IPS-15b (cell line): ENCODE measurements at regions not wholly inside any gene's neighbourhood (a gene's known extent, or its start where the extent isn't known, plus 50 kb on each side); places are given as distances from the start of the nearest gene placed in this dataset.

ENCODE experiments used
- H3K27me3 ChIP-seq: one replicate; pipeline ENCODE4 v1.6.1; 2013; ENCODE audit warnings: low read length; ENCODE audit not compliant: control insufficient read depth, insufficient read depth
- H3K36me3 ChIP-seq: one replicate; pipeline ENCODE4 v1.6.1; 2013; ENCODE audit warnings: low read length; ENCODE audit not compliant: control insufficient read depth, insufficient read depth
- H3K4me1 ChIP-seq: one replicate; pipeline ENCODE4 v1.6.1; 2013; ENCODE audit warnings: mild to moderate bottlenecking, low read length; ENCODE audit not compliant: control insufficient read depth, insufficient read depth
- H3K4me3 ChIP-seq: one replicate; pipeline ENCODE4 v1.5.1; 2013; ENCODE audit warnings: low read depth, low read length
- H3K9ac ChIP-seq: one replicate; pipeline ENCODE4 v1.6.1; 2013; ENCODE audit warnings: low read depth, mild to moderate bottlenecking, low read length
- H3K9me3 ChIP-seq: one replicate; pipeline ENCODE4 v1.6.1; 2013; ENCODE audit warnings: mild to moderate bottlenecking, low read length; ENCODE audit not compliant: control insufficient read depth, insufficient read depth

GRCh38 chr1:188247255-188247654 is 1418.5 kb downstream of the PLA2G4A start:
- no peaks in the 10 kb centered on the region for H3K27me3 ChIP-seq

GRCh38 chr1:188249811-188250210 is 1421.1 kb downstream of the PLA2G4A start:
- Histone ChIP-seq H3K9me3 (no peaks in the 10 kb centered on the region), H3K4me1 (no peaks in the 10 kb centered on the region), H3K36me3 (no peaks in the 10 kb centered on the region), H3K9ac (no peak overlapping the region), H3K4me3 (no peak overlapping the region), H3K27me3 (no peaks in the 10 kb centered on the region)

More at GRCh38 chr1:188247255-188247654, 1418.5 kb downstream of the PLA2G4A start:
- Histone ChIP-seq H3K9me3 (no peaks in the 10 kb centered on the region), H3K4me1 (no peaks in the 10 kb centered on the region), H3K4me3 (no peak overlapping the region), H3K36me3 (no peaks in the 10 kb centered on the region), H3K9ac (no peak overlapping the region)

GRCh38 chr1:188251036-188251435 is 1422.3 kb downstream of the PLA2G4A start:
- no peaks in the 10 kb centered on the region for H3K9me3 ChIP-seq

GRCh38 chr1:188261849-188262248 is 1433.1 kb downstream of the PLA2G4A start:
- Histone ChIP-seq H3K36me3 (no peaks in the 10 kb centered on the region), H3K9ac (no peak overlapping the region), H3K9me3 (peaks cover 5% of the 10 kb centered on the region), H3K4me1 (no peaks in the 10 kb centered on the region), H3K27me3 (no peaks in the 10 kb centered on the region), H3K4me3 (no peak overlapping the region)

More at GRCh38 chr1:188251036-188251435, 1422.3 kb downstream of the PLA2G4A start:
- Histone ChIP-seq H3K4me1 (no peaks in the 10 kb centered on the region), H3K4me3 (no peak overlapping the region), H3K9ac (no peak overlapping the region), H3K36me3 (no peaks in the 10 kb centered on the region), H3K27me3 (no peaks in the 10 kb centered on the region)

- H3K36me3 ChIP-seq: no peaks in the 10 kb centered on the region
- peaks cover 6% of the 10 kb centered on the region for H3K9me3 ChIP-seq
- no peak overlapping the region for H3K9ac ChIP-seq
Measured at GRCh38 chr1:188269956-188270355, 1441.2 kb downstream of the PLA2G4A start.

GRCh38 chr1:188270497-188270896 is 1441.7 kb downstream of the PLA2G4A start:
- Histone ChIP-seq H3K4me1 (no peaks in the 10 kb centered on the region), H3K27me3 (no peaks in the 10 kb centered on the region), H3K36me3 (no peaks in the 10 kb centered on the region), H3K4me3 (no peak overlapping the region), H3K9ac (no peak overlapping the region), H3K9me3 (peaks cover 6% of the 10 kb centered on the region)

More at GRCh38 chr1:188269956-188270355, 1441.2 kb downstream of the PLA2G4A start:
- no peaks in the 10 kb centered on the region for H3K27me3 ChIP-seq
- H3K4me3 ChIP-seq: no peak overlapping the region
- no peaks in the 10 kb centered on the region for H3K4me1 ChIP-seq

- no peaks in the 10 kb centered on the region for H3K9me3 ChIP-seq
- no peak overlapping the region for H3K9ac ChIP-seq
- no peaks in the 10 kb centered on the region for H3K36me3 ChIP-seq
- H3K4me3 ChIP-seq: no peak overlapping the region
- H3K4me1 ChIP-seq: no peaks in the 10 kb centered on the region
- no peaks in the 10 kb centered on the region for H3K27me3 ChIP-seq
Measured at GRCh38 chr1:188277771-188278170, 1449.0 kb downstream of the PLA2G4A start.

GRCh38 chr1:188281921-188282320 is 1453.2 kb downstream of the PLA2G4A start:
- Histone ChIP-seq H3K4me3 (no peak overlapping the region), H3K9me3 (no peaks in the 10 kb centered on the region), H3K36me3 (no peaks in the 10 kb centered on the region), H3K27me3 (no peaks in the 10 kb centered on the region), H3K9ac (no peak overlapping the region), H3K4me1 (no peaks in the 10 kb centered on the region)

- no peak overlapping the region for H3K9ac ChIP-seq
- no peaks in the 10 kb centered on the region for H3K36me3 ChIP-seq
- no peak overlapping the region for H3K4me3 ChIP-seq
- no peaks in the 10 kb centered on the region for H3K4me1 ChIP-seq
- no peaks in the 10 kb centered on the region for H3K27me3 ChIP-seq
- H3K9me3 ChIP-seq: no peaks in the 10 kb centered on the region
Measured at GRCh38 chr1:188295157-188295556, 1466.4 kb downstream of the PLA2G4A start.

- Histone ChIP-seq H3K4me1 (no peaks in the 10 kb centered on the region), H3K36me3 (no peaks in the 10 kb centered on the region), H3K9ac (no peak overlapping the region), H3K4me3 (no peak overlapping the region), H3K9me3 (no peaks in the 10 kb centered on the region), H3K27me3 (no peaks in the 10 kb centered on the region)
Measured at GRCh38 chr1:188302746-188303145, 1474.0 kb downstream of the PLA2G4A start.

GRCh38 chr1:188314557-188315137 is 1485.9 kb downstream of the PLA2G4A start:
- no peak overlapping the region for H3K4me3 ChIP-seq
- H3K27me3 ChIP-seq: no peaks in the 10 kb centered on the region
- H3K9me3 ChIP-seq: no peaks in the 10 kb centered on the region
- H3K4me1 ChIP-seq: no peaks in the 10 kb centered on the region
- H3K36me3 ChIP-seq: no peaks in the 10 kb centered on the region
- no peak overlapping the region for H3K9ac ChIP-seq

- Histone ChIP-seq H3K9me3 (no peaks in the 10 kb centered on the region), H3K36me3 (no peaks in the 10 kb centered on the region), H3K27me3 (no peaks in the 10 kb centered on the region), H3K9ac (no peak overlapping the region), H3K4me3 (no peak overlapping the region), H3K4me1 (peaks cover 7% of the 10 kb centered on the region)
Measured at GRCh38 chr1:188317894-188318293, 1489.1 kb downstream of the PLA2G4A start.
